ENCODE measurements at regions not wholly inside any gene's neighbourhood (a gene's known extent, or its start where the extent isn't known, plus 50 kb on each side); places are given as distances from the start of the nearest gene placed in this dataset.

- DNase-seq (ENCODE audit: low spot score), result no peak
- Histone ChIP-seq H3K27me3 (ENCODE audit: insufficient read depth) (no peaks in the 10 kb centered on the region), H2AFZ (no peak overlapping the region), H4K20me1 (replicated peaks; ENCODE audit: insufficient read depth) (no peaks in the 10 kb centered on the region), H3K4me2 (no peak overlapping the region), H3K27ac (ENCODE audit: low read depth) (no peak overlapping the region), H3K79me2 (replicated peaks; ENCODE audit: insufficient read depth) (no peaks in the 10 kb centered on the region), H3K4me1 (ENCODE audit: insufficient read depth) (no peaks in the 10 kb centered on the region), H3K4me3 (no peak overlapping the region), H3K36me3 (ENCODE audit: insufficient read depth) (no peaks in the 10 kb centered on the region), H3K9me2 (ENCODE audit: insufficient read depth) (no peaks in the 10 kb centered on the region), H3F3A (replicated peaks; ENCODE audit: low read depth) (no peaks in the 10 kb centered on the region)
- ATAC-seq, result no peak
- no peak overlapping the region for H3K27ac Mint-ChIP-seq
- H3K4me3 Mint-ChIP-seq, result no peak overlapping the region
- TF ChIP-seq ZNF114 (CRISPR knock-in tag; IDR thresholded peaks at IDR 0.05) (no peak), POLR2AphosphoS5 (IDR thresholded peaks at IDR 0.05; ENCODE audit: low read depth) (no peak)
- no peaks in the 10 kb centered on the region; the same call in 2 of the 3 replicates for H3K36me3 Mint-ChIP-seq (ENCODE audit: low read depth)
- no peaks in the 10 kb centered on the region for H3K4me1 Mint-ChIP-seq
- peaks cover 12% of the 10 kb centered on the region; the same call in 2 of the 3 replicates for H3K9me3 Mint-ChIP-seq
- H3K27me3 Mint-ChIP-seq (ENCODE audit: insufficient read depth, low read depth, poor library complexity), result no peaks in the 10 kb centered on the region
These were observed 97.2 kb upstream of the TMCO5A start for GRCh38 chr15:37837276-37837675.

GRCh38 chr15:37847776-37848175, 86.7 kb upstream of the TMCO5A start:
- Mint-ChIP-seq H3K4me1 (no peaks in the 10 kb centered on the region), H3K36me3 (ENCODE audit: low read depth) (no peaks in the 10 kb centered on the region), H3K4me3 (no peak overlapping the region), H3K9me3 (no peaks in the 10 kb centered on the region), H3K27ac (no peak overlapping the region), H3K27me3 (ENCODE audit: insufficient read depth, low read depth, poor library complexity) (peaks cover 2% of the 10 kb centered on the region)
- no peak for DNase-seq (ENCODE audit: low spot score)
- no peaks in the 10 kb centered on the region for H3K79me2 ChIP-seq (replicated peaks; ENCODE audit: insufficient read depth)
- no peak for ATAC-seq
- no peaks in the 10 kb centered on the region for H3K27me3 ChIP-seq (ENCODE audit: insufficient read depth)
- no peaks in the 10 kb centered on the region for H3F3A ChIP-seq (replicated peaks; ENCODE audit: low read depth)
- no peak overlapping the region for H2AFZ ChIP-seq
- peaks cover 18% of the 10 kb centered on the region for H3K9me2 ChIP-seq (ENCODE audit: insufficient read depth)
- H4K20me1 ChIP-seq (replicated peaks; ENCODE audit: insufficient read depth), result no peaks in the 10 kb centered on the region
- H3K27ac ChIP-seq (ENCODE audit: low read depth), result no peak overlapping the region
- no peak overlapping the region for H3K4me3 ChIP-seq
- no peaks in the 10 kb centered on the region for H3K4me1 ChIP-seq (ENCODE audit: insufficient read depth)
- no peaks in the 10 kb centered on the region for H3K36me3 ChIP-seq (ENCODE audit: insufficient read depth)
- no peak overlapping the region for H3K4me2 ChIP-seq
- TF ChIP-seq ZNF114 (CRISPR knock-in tag; IDR thresholded peaks at IDR 0.05) (no peak), CTCF (conservative IDR thresholded peaks at IDR 0.05; ENCODE audit: low read depth in 2 of 2) (no peak), JUNB (IDR thresholded peaks at IDR 0.05; ENCODE audit: unreplicated experiment) (no peak), ZNF331 (CRISPR knock-in tag; IDR thresholded peaks at IDR 0.05; ENCODE audit: low read depth) (no peak), NANOG (IDR thresholded peaks at IDR 0.05; ENCODE audit: borderline replicate concordance) (no peak), ETS1 (IDR thresholded peaks at IDR 0.05) (no peak), STAT1 (IDR thresholded peaks at IDR 0.05; ENCODE audit: unreplicated experiment) (no peak), REST (IDR thresholded peaks at IDR 0.05; ENCODE audit: unreplicated experiment) (no peak), EZH2 (IDR thresholded peaks at IDR 0.05; ENCODE audit: low read depth, unreplicated experiment) (no peak), CREB1 (CRISPR knock-in tag; IDR thresholded peaks at IDR 0.05; ENCODE audit: low read depth) (no peak), POLR2AphosphoS5 (IDR thresholded peaks at IDR 0.05; ENCODE audit: low read depth) (no peak)

Data from GM23338 (cell line).